DND-41 (cell line): ENCODE measurements at regions not wholly inside any gene's neighbourhood (a gene's known extent, or its start where the extent isn't known, plus 50 kb on each side); places are given as distances from the start of the nearest gene placed in this dataset.

ENCODE experiments used
- ATAC-seq: fragments of 200-7000 bp; cut with Tn5 transposase; 3 replicates; pipeline ENCODE4 v1.9.1; 2021; ENCODE audit warnings: low read depth; ENCODE audit not compliant: insufficient read depth
- DNase-seq: peaks from one replicate; pipeline ENCODE4 v3.0.0-alpha.2; 2020
- H2AFZ ChIP-seq: 2 replicates; pipeline ENCODE4 v1.6.0; 2012; ENCODE audit warnings: low read depth, low read length
- H3K27ac ChIP-seq: 2 replicates; pipeline ENCODE4 v1.5.1; 2012; ENCODE audit warnings: low read length, inconsistent platforms
- H3K27me3 ChIP-seq: fragments of 200-600 bp; sonication (generic); 2 replicates; pipeline ENCODE4 v1.6.0; 2012; ENCODE audit warnings: low read length, mild to moderate bottlenecking, inconsistent platforms; ENCODE audit not compliant: insufficient read depth, poor library complexity
- H3K36me3 ChIP-seq: 2 replicates; pipeline ENCODE4 v1.5.1; 2012; ENCODE audit warnings: low read length, inconsistent platforms; ENCODE audit not compliant: insufficient read depth
- H3K4me1 ChIP-seq: 2 replicates; pipeline ENCODE4 v1.5.1; 2012; ENCODE audit warnings: mild to moderate bottlenecking, low read length; ENCODE audit not compliant: insufficient read depth
- H3K4me2 ChIP-seq: 2 replicates; pipeline ENCODE4 v1.6.0; 2012; ENCODE audit warnings: mild to moderate bottlenecking, moderate library complexity, low read length, inconsistent platforms; ENCODE audit not compliant: insufficient read depth
- H3K4me3 ChIP-seq, 2 experiments: fragments of 200-600 bp in 1 of 2; shearing (Covaris generic) in 1 of 2; 2 replicates each; pipeline ENCODE4 v1.5.1; 2012 to 2016; ENCODE audit warnings: inconsistent platforms in 2 of 2, low read length in 2 of 2, mild to moderate bottlenecking in 2 of 2, low read depth in 1 of 2, moderate library complexity in 1 of 2
- H3K79me2 ChIP-seq: 2 replicates; pipeline ENCODE4 v1.6.0; 2012; ENCODE audit warnings: low read length, inconsistent platforms; ENCODE audit not compliant: insufficient read depth
- H3K9ac ChIP-seq: 2 replicates; pipeline ENCODE4 v1.6.0; 2012; ENCODE audit warnings: low read depth, mild to moderate bottlenecking, inconsistent platforms, low read length, moderate library complexity
- H3K9me3 ChIP-seq: 2 replicates; pipeline ENCODE4 v1.5.1; 2012; ENCODE audit warnings: low read length, moderate library complexity, mild to moderate bottlenecking, inconsistent platforms; ENCODE audit not compliant: insufficient read depth, severe bottlenecking
- H4K20me1 ChIP-seq: 2 replicates; pipeline ENCODE4 v1.6.0; 2012; ENCODE audit warnings: low read length; ENCODE audit not compliant: insufficient read depth
- EZH2 ChIP-seq: IDR thresholded peaks from 3 replicates; pipeline ENCODE4 v1.6.1; 2012; ENCODE audit warnings: borderline replicate concordance, low read depth, mild to moderate bottlenecking, moderate library complexity, low read length, inconsistent platforms; ENCODE audit not compliant: severe bottlenecking
- TF ChIP-seq, protein P1 (sequence below): IDR thresholded peaks from 2 replicates; pipeline ENCODE4 v1.5.1; 2012; ENCODE audit warnings: borderline replicate concordance, low read length, moderate library complexity, mild to moderate bottlenecking; ENCODE audit not compliant: poor library complexity, severe bottlenecking; ENCODE audit errors: extremely low read depth

DNA sequence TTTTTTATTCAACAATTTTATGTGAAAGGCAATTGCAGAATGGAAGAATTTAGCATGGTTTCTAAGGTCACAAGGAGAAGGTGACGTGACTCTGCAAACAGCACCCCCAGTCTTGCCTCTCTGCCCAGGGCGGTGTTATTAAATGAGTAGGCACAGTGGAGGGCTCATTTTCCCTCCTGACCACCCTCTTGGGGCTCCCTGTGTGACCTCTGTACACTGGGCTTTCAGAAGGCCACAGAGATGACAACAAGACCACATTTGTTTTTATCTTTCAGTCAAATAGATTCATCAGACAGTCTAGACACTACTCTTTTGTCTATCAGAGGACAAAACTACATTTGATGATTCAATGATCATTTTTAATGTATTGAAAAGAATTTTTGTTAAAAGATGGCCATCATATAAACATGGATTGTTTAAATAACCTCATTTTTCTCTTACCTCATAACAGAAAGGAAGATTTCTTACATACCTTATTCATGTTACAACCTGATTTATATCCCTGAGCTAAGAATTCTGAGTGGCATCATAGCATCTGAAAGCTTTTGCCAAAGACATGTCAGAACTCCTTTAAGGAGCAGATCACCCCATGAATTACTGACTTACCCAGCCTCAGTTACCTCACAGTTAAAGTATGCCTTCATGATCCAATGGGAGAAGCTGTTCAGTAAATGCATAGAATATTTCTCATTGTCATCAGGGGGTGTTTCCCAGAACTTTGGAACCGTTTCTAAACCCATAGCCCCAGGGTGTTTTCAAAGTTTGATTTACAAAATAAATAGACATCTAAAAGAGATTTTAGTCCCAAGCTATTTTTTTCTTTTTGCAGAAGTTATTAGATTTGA, 184.0 kb upstream of the RFC3 start:
- DNase-seq (no peak), ATAC-seq (no peak)
- Histone ChIP-seq H3K9ac (no peak overlapping the region), H3K27me3 (no peaks in the 10 kb centered on the region), H3K36me3 (no peaks in the 10 kb centered on the region), H3K4me2 (no peak overlapping the region), H3K79me2 (no peaks in the 10 kb centered on the region), H2AFZ (no peak overlapping the region), H4K20me1 (no peaks in the 10 kb centered on the region), H3K9me3 (no peaks in the 10 kb centered on the region), H3K4me3 (no peak overlapping the region), H3K27ac (no peak overlapping the region), H3K4me1 (no peaks in the 10 kb centered on the region)
- TF ChIP-seq, protein P1, sequence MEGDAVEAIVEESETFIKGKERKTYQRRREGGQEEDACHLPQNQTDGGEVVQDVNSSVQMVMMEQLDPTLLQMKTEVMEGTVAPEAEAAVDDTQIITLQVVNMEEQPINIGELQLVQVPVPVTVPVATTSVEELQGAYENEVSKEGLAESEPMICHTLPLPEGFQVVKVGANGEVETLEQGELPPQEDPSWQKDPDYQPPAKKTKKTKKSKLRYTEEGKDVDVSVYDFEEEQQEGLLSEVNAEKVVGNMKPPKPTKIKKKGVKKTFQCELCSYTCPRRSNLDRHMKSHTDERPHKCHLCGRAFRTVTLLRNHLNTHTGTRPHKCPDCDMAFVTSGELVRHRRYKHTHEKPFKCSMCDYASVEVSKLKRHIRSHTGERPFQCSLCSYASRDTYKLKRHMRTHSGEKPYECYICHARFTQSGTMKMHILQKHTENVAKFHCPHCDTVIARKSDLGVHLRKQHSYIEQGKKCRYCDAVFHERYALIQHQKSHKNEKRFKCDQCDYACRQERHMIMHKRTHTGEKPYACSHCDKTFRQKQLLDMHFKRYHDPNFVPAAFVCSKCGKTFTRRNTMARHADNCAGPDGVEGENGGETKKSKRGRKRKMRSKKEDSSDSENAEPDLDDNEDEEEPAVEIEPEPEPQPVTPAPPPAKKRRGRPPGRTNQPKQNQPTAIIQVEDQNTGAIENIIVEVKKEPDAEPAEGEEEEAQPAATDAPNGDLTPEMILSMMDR, result no peak
- TF ChIP-seq EZH2, result no peak

DNA sequence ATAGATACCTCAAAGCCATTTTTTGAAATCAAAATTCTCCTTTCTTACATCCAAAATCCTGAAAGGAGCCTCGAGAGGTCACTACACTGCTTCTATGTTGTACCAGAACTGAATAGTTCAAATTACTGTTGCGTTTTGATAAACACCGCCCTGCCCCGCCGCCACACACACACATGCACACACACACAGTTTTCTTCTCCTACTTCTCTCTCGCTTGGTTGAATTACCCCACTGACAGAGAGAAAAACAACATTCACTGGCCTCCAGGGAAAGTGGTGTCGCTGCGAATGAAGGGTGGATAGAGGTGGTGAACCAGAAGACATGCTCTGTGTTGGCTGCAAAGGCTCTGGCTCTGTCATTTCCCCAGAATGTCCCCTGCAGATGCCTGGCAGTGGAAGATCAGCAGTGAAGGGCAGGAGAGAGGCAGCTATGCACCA, 183.4 kb upstream of the RFC3 start:
- no peak overlapping the region for H3K9ac ChIP-seq
- no peaks in the 10 kb centered on the region for H3K4me1 ChIP-seq
- TF ChIP-seq EZH2, result no peak
- TF ChIP-seq, protein P1, result no peak
- H3K36me3 ChIP-seq, result no peaks in the 10 kb centered on the region
- no peak overlapping the region for H3K4me3 ChIP-seq
- no peak for DNase-seq
- H3K79me2 ChIP-seq, result no peaks in the 10 kb centered on the region
- no peaks in the 10 kb centered on the region for H4K20me1 ChIP-seq
- H2AFZ ChIP-seq, result no peak overlapping the region
- no peaks in the 10 kb centered on the region for H3K9me3 ChIP-seq
- no peaks in the 10 kb centered on the region for H3K27me3 ChIP-seq
- no peak for ATAC-seq
- H3K27ac ChIP-seq, result no peak overlapping the region
- H3K4me2 ChIP-seq, result no peak overlapping the region

DNA sequence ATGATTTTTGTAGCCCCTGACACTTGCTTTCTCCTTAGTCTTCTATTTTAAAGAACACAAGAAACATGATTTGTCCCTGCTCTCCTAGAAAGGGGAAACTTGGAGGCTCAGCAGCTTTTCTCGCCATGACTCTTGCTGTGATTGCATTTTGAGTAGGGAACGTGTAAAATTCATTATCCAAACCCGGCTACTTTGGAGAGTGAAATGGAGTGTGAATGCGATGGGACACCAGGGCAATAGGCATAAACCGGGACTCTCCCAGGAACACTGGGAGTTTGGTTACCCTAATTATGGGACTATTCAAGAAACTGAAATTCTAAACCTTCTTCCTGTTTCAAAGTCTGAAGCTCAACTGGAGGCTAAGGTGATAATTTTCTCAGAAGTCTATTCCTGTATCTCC, 181.7 kb upstream of the RFC3 start:
- Histone ChIP-seq H3K27ac (no peak overlapping the region), H3K4me1 (no peaks in the 10 kb centered on the region)
- TF ChIP-seq, protein P1, result no peak
- TF ChIP-seq EZH2, result no peak

More for the DNA sequence above, 181.7 kb upstream of the RFC3 start:
- Histone ChIP-seq H3K4me2 (no peak overlapping the region), H3K36me3 (no peaks in the 10 kb centered on the region), H3K4me3 (no peak overlapping the region), H2AFZ (no peak overlapping the region), H3K9ac (no peak overlapping the region), H3K27me3 (no peaks in the 10 kb centered on the region), H3K9me3 (no peaks in the 10 kb centered on the region), H3K79me2 (no peaks in the 10 kb centered on the region), H4K20me1 (no peaks in the 10 kb centered on the region)
- ATAC-seq (no peak), DNase-seq (no peak)
